GM12891 (cell line): ENCODE measurements at regions not wholly inside any gene's neighbourhood (a gene's known extent, or its start where the extent isn't known, plus 50 kb on each side); places are given as distances from the start of the nearest gene placed in this dataset.

Source experiments
- POLR2A ChIP-seq: IDR thresholded peaks from 2 replicates; pipeline ENCODE4 v1.6.1; 2011; ENCODE audit warnings: low read depth, low read length, control low read depth
- POLR2AphosphoS5 ChIP-seq: IDR thresholded peaks from 2 replicates; pipeline ENCODE4 v1.6.1; 2011; ENCODE audit warnings: low read depth, low read length, control low read depth
- TAF1 ChIP-seq: IDR thresholded peaks from 2 replicates; pipeline ENCODE4 v1.6.1; 2011; ENCODE audit warnings: low read depth, low read length, control low read depth

DNA sequence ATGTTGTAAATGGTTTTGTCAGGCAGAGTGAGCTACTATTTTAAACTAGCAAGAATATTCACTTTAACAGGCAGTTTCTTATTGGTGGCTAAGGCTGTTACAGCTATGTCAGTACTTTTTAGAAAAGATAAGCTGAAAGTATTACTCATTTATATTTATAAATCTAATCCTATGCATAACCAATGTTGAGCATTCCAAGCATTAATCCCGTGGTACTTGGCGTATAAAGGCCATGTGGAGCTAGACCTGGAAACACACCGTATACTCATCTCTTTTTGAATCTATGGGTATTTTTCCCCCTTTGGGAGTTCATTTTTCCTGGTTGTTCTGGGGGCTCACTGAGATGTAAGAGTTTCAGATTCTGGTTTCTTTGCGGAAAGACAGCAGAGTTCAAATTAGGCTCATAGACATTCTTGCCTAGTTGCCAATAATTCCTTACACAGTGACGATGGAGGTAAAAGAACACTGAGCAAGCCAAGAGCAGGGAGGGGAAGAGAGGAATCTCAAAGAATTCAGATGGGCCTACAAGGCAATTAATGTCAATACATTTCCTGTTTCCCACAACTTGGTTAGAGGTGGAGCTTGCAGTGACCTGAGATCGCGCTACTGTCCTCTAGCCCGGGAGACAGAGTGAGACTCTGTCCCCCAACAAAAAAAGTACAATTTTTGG lies 211.5 kb downstream of the SOX4 start:
- TF ChIP-seq POLR2A (no peak), POLR2AphosphoS5 (no peak), TAF1 (no peak)
